HL-60 (cell line): ENCODE measurements at regions not wholly inside any gene's neighbourhood (a gene's known extent, or its start where the extent isn't known, plus 50 kb on each side); places are given as distances from the start of the nearest gene placed in this dataset.

Experiments
- DNase-seq, 2 experiments: peaks; one replicate each; pipeline ENCODE4 v3.0.0-alpha.2; 2010 to 2020; ENCODE audit warnings: low read depth in 1 of 2, low spot score in 1 of 2
- H3K27ac ChIP-seq: fragments of 250-450 bp; sonication (Bioruptor Pico); replicated peaks from 2 replicates; pipeline ENCODE4 v1.5.1; 2020; ENCODE audit warnings: mild to moderate bottlenecking, moderate library complexity
- H3K27me3 ChIP-seq: fragments of 250-450 bp; sonication (Bioruptor Pico); 2 replicates; pipeline ENCODE4 v1.5.1; 2021; ENCODE audit warnings: mild to moderate bottlenecking, moderate library complexity; ENCODE audit not compliant: insufficient read depth, poor library complexity, severe bottlenecking
- H3K4me3 ChIP-seq: replicated peaks from 2 replicates; pipeline ENCODE4 v1.5.1; 2011; ENCODE audit warnings: mild to moderate bottlenecking, control low read depth, low read length; ENCODE audit not compliant: insufficient read depth
- GABPA ChIP-seq: IDR thresholded peaks from 2 replicates; pipeline ENCODE4 v1.6.1; 2012; ENCODE audit warnings: low read depth
- POLR2AphosphoS5 ChIP-seq: IDR thresholded peaks from 2 replicates; pipeline ENCODE4 v1.6.1; 2012; ENCODE audit warnings: low read depth
- SPI1 ChIP-seq: IDR thresholded peaks from 2 replicates; pipeline ENCODE4 v1.6.1; 2012; ENCODE audit warnings: low read depth, mild to moderate bottlenecking, borderline replicate concordance
- TF ChIP-seq, protein P1 (sequence below): IDR thresholded peaks from 2 replicates; pipeline ENCODE4 v1.6.1; 2012; ENCODE audit warnings: low read depth; ENCODE audit not compliant: insufficient replicate concordance
- TF ChIP-seq, protein P2 (sequence below): IDR thresholded peaks from one replicate; pipeline ENCODE4 v1.5.1; 2011; ENCODE audit warnings: low read length, control low read depth, inconsistent platforms; ENCODE audit not compliant: insufficient read depth

DNA sequence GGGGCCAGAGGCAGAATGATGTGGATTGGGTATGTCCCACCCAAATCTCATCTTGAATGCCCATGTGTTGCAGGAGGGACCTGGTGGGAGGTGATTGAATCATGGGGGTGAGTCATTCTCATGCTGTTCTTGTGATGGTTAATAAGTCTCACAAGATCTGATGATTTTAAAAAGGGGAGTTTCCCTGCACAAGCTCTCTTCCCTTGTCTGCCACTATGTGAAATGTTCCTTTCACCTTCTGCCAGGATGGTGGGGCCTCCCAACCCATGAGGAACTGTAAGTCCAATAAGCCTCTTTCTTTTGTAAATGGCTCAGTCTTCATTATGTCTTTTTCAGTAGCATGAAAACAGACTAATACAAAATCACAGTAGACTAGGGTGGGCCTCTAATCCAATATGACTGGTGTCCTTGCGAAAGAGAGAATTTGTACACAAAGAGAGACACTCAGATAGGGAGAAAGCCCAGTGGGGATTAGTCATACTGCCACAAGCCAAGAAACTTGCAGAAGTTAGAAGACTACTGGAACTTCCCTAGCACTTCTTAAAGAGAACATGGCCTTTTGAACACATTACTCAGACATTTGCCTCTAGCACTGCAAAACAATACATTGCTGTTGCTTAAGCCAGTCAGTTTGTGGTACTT is 68.4 kb downstream of the ANXA1 start:
- no peak overlapping the region for H3K4me3 ChIP-seq
- peaks cover 4% of the 10 kb centered on the region for H3K27me3 ChIP-seq
- H3K27ac ChIP-seq = no peak overlapping the region
- DNase-seq = peak; percentile 49 to 61
- TF ChIP-seq GABPA (no peak), SPI1 (no peak)
- TF ChIP-seq, protein P1, sequence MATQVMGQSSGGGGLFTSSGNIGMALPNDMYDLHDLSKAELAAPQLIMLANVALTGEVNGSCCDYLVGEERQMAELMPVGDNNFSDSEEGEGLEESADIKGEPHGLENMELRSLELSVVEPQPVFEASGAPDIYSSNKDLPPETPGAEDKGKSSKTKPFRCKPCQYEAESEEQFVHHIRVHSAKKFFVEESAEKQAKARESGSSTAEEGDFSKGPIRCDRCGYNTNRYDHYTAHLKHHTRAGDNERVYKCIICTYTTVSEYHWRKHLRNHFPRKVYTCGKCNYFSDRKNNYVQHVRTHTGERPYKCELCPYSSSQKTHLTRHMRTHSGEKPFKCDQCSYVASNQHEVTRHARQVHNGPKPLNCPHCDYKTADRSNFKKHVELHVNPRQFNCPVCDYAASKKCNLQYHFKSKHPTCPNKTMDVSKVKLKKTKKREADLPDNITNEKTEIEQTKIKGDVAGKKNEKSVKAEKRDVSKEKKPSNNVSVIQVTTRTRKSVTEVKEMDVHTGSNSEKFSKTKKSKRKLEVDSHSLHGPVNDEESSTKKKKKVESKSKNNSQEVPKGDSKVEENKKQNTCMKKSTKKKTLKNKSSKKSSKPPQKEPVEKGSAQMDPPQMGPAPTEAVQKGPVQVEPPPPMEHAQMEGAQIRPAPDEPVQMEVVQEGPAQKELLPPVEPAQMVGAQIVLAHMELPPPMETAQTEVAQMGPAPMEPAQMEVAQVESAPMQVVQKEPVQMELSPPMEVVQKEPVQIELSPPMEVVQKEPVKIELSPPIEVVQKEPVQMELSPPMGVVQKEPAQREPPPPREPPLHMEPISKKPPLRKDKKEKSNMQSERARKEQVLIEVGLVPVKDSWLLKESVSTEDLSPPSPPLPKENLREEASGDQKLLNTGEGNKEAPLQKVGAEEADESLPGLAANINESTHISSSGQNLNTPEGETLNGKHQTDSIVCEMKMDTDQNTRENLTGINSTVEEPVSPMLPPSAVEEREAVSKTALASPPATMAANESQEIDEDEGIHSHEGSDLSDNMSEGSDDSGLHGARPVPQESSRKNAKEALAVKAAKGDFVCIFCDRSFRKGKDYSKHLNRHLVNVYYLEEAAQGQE = no peak
- TF ChIP-seq, protein P2, sequence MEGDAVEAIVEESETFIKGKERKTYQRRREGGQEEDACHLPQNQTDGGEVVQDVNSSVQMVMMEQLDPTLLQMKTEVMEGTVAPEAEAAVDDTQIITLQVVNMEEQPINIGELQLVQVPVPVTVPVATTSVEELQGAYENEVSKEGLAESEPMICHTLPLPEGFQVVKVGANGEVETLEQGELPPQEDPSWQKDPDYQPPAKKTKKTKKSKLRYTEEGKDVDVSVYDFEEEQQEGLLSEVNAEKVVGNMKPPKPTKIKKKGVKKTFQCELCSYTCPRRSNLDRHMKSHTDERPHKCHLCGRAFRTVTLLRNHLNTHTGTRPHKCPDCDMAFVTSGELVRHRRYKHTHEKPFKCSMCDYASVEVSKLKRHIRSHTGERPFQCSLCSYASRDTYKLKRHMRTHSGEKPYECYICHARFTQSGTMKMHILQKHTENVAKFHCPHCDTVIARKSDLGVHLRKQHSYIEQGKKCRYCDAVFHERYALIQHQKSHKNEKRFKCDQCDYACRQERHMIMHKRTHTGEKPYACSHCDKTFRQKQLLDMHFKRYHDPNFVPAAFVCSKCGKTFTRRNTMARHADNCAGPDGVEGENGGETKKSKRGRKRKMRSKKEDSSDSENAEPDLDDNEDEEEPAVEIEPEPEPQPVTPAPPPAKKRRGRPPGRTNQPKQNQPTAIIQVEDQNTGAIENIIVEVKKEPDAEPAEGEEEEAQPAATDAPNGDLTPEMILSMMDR = no peak

DNA sequence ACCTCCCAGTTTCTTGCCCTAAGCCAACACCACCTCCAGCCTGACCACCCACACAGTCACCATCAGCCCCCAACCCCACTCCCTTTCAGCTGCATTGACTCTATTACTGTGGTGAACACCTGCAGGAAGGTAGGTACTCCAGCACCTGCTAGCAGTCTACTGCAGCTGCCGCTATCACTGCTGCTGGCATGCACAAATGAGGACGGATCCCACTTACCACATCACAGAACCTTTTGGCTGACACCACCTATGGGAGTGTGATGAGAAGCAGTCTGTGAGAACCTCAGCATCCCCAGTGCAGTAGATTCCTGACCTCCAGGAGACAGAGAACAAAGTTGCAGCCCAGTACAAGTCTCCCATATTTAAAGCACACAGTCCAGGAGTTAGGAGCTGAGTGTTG is 71.9 kb downstream of the ANXA1 start:
- H3K4me3 ChIP-seq = no peak overlapping the region
- H3K27ac ChIP-seq = no peak overlapping the region
- no peak for TF ChIP-seq POLR2AphosphoS5
- no peak for TF ChIP-seq GABPA
- TF ChIP-seq, protein P2 = no peak
- TF ChIP-seq, protein P1 = no peak
- TF ChIP-seq SPI1 = no peak
- H3K27me3 ChIP-seq = peaks cover 4% of the 10 kb centered on the region
- DNase-seq = no peak

DNA sequence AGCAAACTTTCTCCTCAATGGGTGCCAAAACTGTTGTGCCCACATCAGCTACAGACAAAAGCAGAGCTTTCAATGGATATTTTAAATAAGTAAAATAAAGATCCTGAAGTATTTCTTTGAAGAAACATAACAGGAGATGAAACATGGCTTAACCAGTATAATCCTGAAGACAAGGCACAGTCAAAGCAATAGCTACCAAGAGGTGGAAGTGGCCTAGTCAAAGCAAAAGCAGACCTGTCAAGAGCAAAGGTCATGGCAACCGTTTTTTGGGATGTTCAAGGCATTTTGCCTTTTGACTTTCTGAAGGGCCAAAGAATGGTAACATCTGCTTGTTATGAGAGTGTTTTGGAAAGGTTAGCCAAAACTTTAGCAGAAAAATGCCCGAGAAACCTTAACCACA is 77.9 kb downstream of the ANXA1 start:
- Histone ChIP-seq H3K4me3 (no peak overlapping the region), H3K27me3 (peaks cover 2% of the 10 kb centered on the region), H3K27ac (no peak overlapping the region)
- TF ChIP-seq, protein P2 = no peak
- TF ChIP-seq SPI1 = no peak
- TF ChIP-seq GABPA = no peak
- TF ChIP-seq POLR2AphosphoS5 = no peak
- no peak for DNase-seq

DNA sequence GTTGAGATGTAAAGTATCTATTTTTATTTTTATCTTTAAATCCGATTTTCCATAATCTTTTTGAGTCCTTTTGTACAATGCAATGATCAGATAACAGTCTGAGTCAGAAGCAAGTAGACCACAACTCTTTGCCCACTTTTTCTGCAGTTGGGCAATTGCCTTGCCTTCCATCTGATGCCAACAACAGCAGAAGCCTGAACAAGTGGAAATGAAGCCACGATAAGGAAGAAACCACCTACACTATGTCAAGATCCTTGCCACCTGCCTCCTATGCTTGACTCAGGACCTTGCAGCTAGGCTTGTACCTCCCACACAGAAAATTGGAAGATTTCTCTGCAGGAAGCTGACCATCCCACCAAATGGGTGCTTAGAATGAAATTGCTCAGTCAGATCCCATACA is 78.6 kb downstream of the ANXA1 start:
- Histone ChIP-seq H3K27me3 (peaks cover 2% of the 10 kb centered on the region), H3K27ac (no peak overlapping the region), H3K4me3 (no peak overlapping the region)
- peak; percentile 43 to 48 for DNase-seq
- TF ChIP-seq GABPA (no peak), SPI1 (no peak), POLR2AphosphoS5 (no peak)
- TF ChIP-seq, protein P1 = no peak
- TF ChIP-seq, protein P2 = no peak
